OCI-LY1 (cell line): ENCODE measurements at regions not wholly inside any gene's neighbourhood (a gene's known extent, or its start where the extent isn't known, plus 50 kb on each side); places are given as distances from the start of the nearest gene placed in this dataset.

Source experiments
- H2AFZ ChIP-seq: fragments of 200-600 bp; sonication (generic), shearing (Covaris generic); 2 replicates; pipeline ENCODE4 v1.6.0; 2014; ENCODE audit warnings: antibody characterized with exemption, mild to moderate bottlenecking, low read length
- H3F3A ChIP-seq: fragments of 200-600 bp; sonication (generic), shearing (Covaris generic); 2 replicates; pipeline ENCODE4 v1.6.0; 2014; ENCODE audit warnings: mild to moderate bottlenecking, antibody characterized with exemption, low read length, moderate library complexity; ENCODE audit not compliant: insufficient read depth
- H3K27ac ChIP-seq: fragments of 200-600 bp; sonication (generic); 2 replicates; pipeline ENCODE4 v1.5.1; 2014; ENCODE audit warnings: low read length, mixed run types, mild to moderate bottlenecking, low read depth; ENCODE audit not compliant: poor library complexity, severe bottlenecking
- H3K27me3 ChIP-seq: fragments of 200-600 bp; sonication (generic); 2 replicates; pipeline ENCODE4 v1.6.0; 2014; ENCODE audit warnings: antibody characterized with exemption, mild to moderate bottlenecking, low read length, moderate library complexity; ENCODE audit not compliant: insufficient read depth
- H3K36me3 ChIP-seq: fragments of 200-600 bp; sonication (generic); 2 replicates; pipeline ENCODE4 v1.6.1; 2014; ENCODE audit warnings: mild to moderate bottlenecking, antibody characterized with exemption, low read length, moderate library complexity, mixed read lengths; ENCODE audit not compliant: insufficient read depth
- H3K4me1 ChIP-seq: fragments of 200-600 bp; sonication (generic); 2 replicates; pipeline ENCODE4 v1.5.1; 2014; ENCODE audit warnings: mild to moderate bottlenecking, low read length, moderate library complexity; ENCODE audit not compliant: insufficient read depth, severe bottlenecking
- H3K4me2 ChIP-seq: fragments of 200-600 bp; sonication (generic), shearing (Covaris generic); 2 replicates; pipeline ENCODE4 v1.6.1; 2014; ENCODE audit warnings: low read length
- H3K4me3 ChIP-seq: fragments of 200-600 bp; sonication (generic); 2 replicates; pipeline ENCODE4 v1.5.1; 2014; ENCODE audit warnings: low read length, low read depth, mild to moderate bottlenecking, mixed read lengths; ENCODE audit not compliant: poor library complexity, severe bottlenecking
- H3K79me2 ChIP-seq: fragments of 200-600 bp; shearing (Covaris generic); 2 replicates; pipeline ENCODE4 v1.6.1; 2016; ENCODE audit warnings: mixed run types, low read length, mixed read lengths; ENCODE audit not compliant: insufficient read depth
- H3K9ac ChIP-seq: fragments of 200-600 bp; sonication (generic), shearing (Covaris generic); 2 replicates; pipeline ENCODE4 v1.6.1; 2014; ENCODE audit warnings: mild to moderate bottlenecking, low read length, mixed read lengths
- H3K9me2 ChIP-seq: fragments of 200-600 bp; sonication (generic), shearing (Covaris generic); 2 replicates; pipeline ENCODE4 v1.6.1; 2014; ENCODE audit warnings: low read depth, mild to moderate bottlenecking, low read length, mixed read lengths
- H3K9me3 ChIP-seq: fragments of 200-600 bp; shearing (Covaris generic); 2 replicates; pipeline ENCODE4 v1.6.1; 2014; ENCODE audit warnings: low read length, mixed read lengths
- H4K20me1 ChIP-seq: fragments of 200-600 bp; sonication (generic), shearing (Covaris generic); 2 replicates; pipeline ENCODE4 v1.6.0; 2016; ENCODE audit warnings: mild to moderate bottlenecking, low read length; ENCODE audit not compliant: insufficient read depth
- EZH2 ChIP-seq: fragments of 200-600 bp; sonication (generic), shearing (Covaris generic); IDR thresholded peaks from 2 replicates; pipeline ENCODE4 v1.8.0; 2017; ENCODE audit warnings: borderline replicate concordance, mixed run types, mild to moderate bottlenecking, antibody characterized with exemption, low read length, moderate library complexity, mixed read lengths
- TF ChIP-seq, protein P1 (sequence below): fragments of 200-600 bp; sonication (generic), shearing (Covaris generic); IDR thresholded peaks from 2 replicates; pipeline ENCODE4 v1.5.1; 2017; ENCODE audit warnings: mild to moderate bottlenecking, antibody characterized with exemption, low read length, moderate library complexity, mixed read lengths

DNA sequence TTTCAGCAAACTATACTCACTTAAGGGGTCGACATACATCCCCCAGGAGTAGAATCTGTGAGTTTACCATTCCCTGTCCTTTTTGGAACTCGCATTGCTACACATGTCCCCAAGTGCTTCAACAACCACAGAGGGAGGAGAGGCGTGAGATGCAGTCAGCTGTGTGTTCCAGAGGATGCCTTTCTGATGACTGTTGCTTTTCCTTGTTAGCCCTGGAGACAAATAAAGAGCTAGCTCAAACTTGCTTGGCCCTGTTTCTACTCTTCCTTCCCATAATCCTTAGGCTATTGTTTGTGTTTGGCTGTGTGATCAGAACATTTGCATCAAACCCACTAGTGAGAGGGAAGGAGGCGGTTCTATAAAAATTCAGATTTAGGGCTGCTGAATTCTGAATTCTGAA, 264.0 kb downstream of the ENGASE start:
- Histone ChIP-seq H4K20me1 (no peaks in the 10 kb centered on the region), H3K27ac (no peak overlapping the region), H3K4me2 (no peak overlapping the region)

GRCh38 chr17:79338152-79338551, 263.5 kb downstream of the ENGASE start:
- no peak overlapping the region for H3K4me2 ChIP-seq
- H3K27ac ChIP-seq, result no peak overlapping the region
- H3K4me1 ChIP-seq, result peaks cover 22% of the 10 kb centered on the region
- no peak overlapping the region for H2AFZ ChIP-seq
- H4K20me1 ChIP-seq, result no peaks in the 10 kb centered on the region
- no peak overlapping the region for H3K4me3 ChIP-seq
- no peak for TF ChIP-seq EZH2
- TF ChIP-seq, protein P1, sequence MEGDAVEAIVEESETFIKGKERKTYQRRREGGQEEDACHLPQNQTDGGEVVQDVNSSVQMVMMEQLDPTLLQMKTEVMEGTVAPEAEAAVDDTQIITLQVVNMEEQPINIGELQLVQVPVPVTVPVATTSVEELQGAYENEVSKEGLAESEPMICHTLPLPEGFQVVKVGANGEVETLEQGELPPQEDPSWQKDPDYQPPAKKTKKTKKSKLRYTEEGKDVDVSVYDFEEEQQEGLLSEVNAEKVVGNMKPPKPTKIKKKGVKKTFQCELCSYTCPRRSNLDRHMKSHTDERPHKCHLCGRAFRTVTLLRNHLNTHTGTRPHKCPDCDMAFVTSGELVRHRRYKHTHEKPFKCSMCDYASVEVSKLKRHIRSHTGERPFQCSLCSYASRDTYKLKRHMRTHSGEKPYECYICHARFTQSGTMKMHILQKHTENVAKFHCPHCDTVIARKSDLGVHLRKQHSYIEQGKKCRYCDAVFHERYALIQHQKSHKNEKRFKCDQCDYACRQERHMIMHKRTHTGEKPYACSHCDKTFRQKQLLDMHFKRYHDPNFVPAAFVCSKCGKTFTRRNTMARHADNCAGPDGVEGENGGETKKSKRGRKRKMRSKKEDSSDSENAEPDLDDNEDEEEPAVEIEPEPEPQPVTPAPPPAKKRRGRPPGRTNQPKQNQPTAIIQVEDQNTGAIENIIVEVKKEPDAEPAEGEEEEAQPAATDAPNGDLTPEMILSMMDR, result no peak
- no peaks in the 10 kb centered on the region for H3K36me3 ChIP-seq
- H3K27me3 ChIP-seq, result no peaks in the 10 kb centered on the region; the same call in 1 of the 2 replicates
- no peaks in the 10 kb centered on the region for H3K9me3 ChIP-seq
- no peaks in the 10 kb centered on the region for H3K79me2 ChIP-seq
- no peaks in the 10 kb centered on the region for H3K9me2 ChIP-seq
- H3K9ac ChIP-seq, result no peak overlapping the region
- peaks cover 8% of the 10 kb centered on the region; the same call in 1 of the 2 replicates for H3F3A ChIP-seq

More for the DNA sequence above, 264.0 kb downstream of the ENGASE start:
- H3K4me1 ChIP-seq, result peaks cover 22% of the 10 kb centered on the region
- no peaks in the 10 kb centered on the region for H3K9me2 ChIP-seq
- no peak overlapping the region for H2AFZ ChIP-seq
- H3K9me3 ChIP-seq, result no peaks in the 10 kb centered on the region
- no peaks in the 10 kb centered on the region for H3K36me3 ChIP-seq
- no peaks in the 10 kb centered on the region for H3K79me2 ChIP-seq
- no peak overlapping the region for H3K9ac ChIP-seq
- peaks cover 8% of the 10 kb centered on the region; the same call in 1 of the 2 replicates for H3F3A ChIP-seq
- no peak for TF ChIP-seq EZH2
- TF ChIP-seq, protein P1, result no peak
- H3K27me3 ChIP-seq, result no peaks in the 10 kb centered on the region; the same call in 1 of the 2 replicates
- no peak overlapping the region for H3K4me3 ChIP-seq

- Histone ChIP-seq H3K27me3 (no peaks in the 10 kb centered on the region; the same call in 1 of the 2 replicates), H4K20me1 (no peaks in the 10 kb centered on the region), H3K9me3 (no peaks in the 10 kb centered on the region), H3K79me2 (no peaks in the 10 kb centered on the region), H3K9me2 (no peaks in the 10 kb centered on the region), H3K4me1 (peaks cover 21% of the 10 kb centered on the region), H3K27ac (no peak overlapping the region), H3F3A (peaks cover 8% of the 10 kb centered on the region; the same call in 1 of the 2 replicates), H2AFZ (no peak overlapping the region), H3K4me3 (no peak overlapping the region), H3K36me3 (no peaks in the 10 kb centered on the region), H3K9ac (no peak overlapping the region), H3K4me2 (no peak overlapping the region)
- TF ChIP-seq, protein P1, result no peak
- no peak for TF ChIP-seq EZH2
Measured at GRCh38 chr17:79337053-79337452, 262.4 kb downstream of the ENGASE start.
